ENCODE measurements at regions not wholly inside any gene's neighbourhood (a gene's known extent, or its start where the extent isn't known, plus 50 kb on each side); places are given as distances from the start of the nearest gene placed in this dataset.
A peak's percentile ranks its signal among the peaks of the same experiment; 100 is the strongest.

DNA sequence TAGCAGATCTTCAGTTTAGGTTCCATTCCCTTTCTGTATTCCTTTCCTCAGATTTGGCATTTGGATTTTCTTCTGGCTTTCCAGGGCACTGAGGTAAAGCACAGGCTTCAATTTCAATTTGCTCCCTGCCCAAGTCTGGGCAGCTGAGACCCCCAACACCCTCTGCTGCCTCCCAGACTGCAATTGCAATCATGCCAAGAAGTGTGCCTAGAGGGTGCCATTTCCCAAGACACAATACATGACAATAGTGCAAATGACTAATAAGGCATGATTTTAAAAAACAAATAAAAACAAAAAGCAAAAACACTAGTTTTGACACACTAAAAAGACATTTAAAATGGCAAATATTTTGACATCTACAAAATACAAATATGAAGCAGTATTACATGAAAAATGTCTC, 364.8 kb downstream of the EPM2A start:
- DNase-seq = no peak

DNA sequence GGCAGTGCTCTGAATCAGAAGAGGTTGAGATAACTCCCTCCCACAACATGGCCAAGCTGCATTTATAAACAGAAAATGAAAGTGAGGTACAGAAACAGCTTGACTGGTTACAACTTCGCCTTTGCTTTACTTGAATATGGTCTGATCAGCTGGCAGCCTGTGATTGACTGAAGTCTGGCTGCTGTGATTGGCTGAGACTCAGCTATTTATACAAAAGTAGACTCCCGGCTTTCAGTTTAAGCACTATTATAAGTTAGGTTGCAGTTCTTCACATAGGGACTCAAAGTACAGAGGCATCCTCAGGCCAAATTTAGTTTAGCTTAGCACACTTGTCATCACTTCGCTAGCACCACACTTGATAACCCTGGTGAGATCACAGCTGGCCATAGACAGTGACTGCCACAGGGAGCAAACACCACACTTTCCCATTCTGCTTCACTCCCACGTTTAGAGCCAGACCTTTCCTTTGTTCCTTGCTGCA, 362.6 kb downstream of the EPM2A start:
- no peak for DNase-seq

DNA sequence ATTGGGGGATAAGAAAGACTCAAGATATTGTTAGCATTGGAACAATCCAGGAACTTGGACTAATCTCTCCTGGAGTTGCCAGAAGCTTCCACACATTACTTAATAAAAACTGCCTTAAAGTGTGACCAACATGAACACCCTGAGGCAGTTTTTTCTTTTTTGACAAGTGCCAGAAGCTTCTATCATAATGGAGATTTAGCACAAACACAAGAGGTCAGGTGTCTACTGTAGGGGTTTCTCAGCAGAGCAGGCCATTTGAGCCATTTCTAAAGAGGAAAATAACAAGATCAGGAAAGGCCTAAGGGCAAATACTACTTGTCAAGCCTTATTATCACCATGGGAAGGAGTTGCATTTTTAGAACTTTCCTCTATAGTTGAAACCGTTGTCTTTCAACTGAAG, 361.5 kb downstream of the EPM2A start:
- DNase-seq = no peak

DNA sequence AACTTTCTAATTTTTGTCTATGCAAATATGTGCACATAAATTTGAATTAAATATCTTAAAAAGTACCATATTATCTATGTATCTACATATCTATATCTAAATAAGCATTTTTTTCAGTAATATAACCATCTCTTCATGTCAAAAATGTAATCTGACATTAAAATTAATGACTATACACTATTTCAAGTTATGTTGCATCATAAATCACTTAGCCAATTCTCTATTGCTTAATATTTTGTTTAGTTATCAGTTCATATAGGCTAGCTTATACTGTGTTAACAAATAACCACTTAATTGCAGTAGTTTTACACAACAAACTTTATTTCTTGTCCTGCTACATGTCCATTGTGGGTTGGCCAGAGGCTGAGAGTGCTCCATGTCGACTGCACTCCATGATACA, 360.8 kb downstream of the EPM2A start:
- no peak for DNase-seq

DNA sequence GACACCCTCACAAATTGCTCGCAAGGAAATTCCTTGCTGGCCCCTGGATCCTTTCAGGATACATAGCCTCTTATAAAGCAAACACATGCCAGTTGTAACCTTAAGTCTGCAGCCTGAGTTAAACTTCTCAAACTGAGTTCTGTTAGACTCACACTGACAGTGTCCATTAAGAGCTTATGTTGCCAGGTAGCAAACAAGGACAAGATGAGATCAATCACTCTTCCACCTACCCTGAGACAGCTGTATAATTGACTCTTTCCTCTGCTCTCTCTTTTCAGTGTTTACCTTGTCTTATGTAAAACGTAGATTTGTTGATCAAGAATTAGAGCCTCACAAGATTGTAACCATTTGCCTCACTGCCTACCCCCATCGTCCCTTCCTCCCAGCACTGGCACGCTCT, 359.8 kb downstream of the EPM2A start:
- no peak for DNase-seq

DNA sequence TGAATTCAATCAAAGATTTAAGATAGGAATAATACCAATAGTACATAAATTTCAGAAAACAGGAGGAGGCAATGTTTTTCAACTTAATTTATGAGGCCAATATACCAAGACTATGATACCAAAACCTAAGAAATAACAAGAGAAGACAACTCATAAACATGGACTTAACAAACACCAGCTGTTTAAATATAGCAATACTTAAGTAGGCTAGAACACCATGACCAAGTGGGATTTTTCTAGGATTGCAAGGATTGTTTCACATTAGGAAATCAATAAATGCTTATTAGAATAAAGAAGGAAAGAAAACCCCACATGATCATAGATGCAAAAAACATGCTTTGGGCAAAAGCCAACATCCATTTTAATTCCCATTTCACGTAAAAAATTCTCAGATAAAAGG, 355.1 kb downstream of the EPM2A start:
- DNase-seq = no peak

DNA sequence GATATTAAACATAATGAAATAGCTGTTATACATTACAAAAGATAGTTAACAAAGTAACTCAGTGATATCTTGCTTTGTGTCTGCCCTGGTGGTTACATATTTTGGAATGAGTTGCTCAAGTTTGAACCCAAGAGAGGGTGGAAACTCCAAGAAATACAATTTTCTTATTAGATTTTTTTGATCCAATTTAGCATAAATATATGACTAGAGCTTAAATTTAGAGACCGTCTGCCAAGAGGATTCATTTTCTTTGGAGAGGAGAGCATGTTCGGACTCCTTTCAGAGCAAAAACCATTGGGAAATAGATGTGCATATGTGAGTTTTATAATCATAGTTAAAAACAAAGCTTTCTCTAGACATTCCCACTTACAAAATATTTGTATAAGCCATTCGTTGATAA, 353.4 kb downstream of the EPM2A start:
- no peak for DNase-seq

DNA sequence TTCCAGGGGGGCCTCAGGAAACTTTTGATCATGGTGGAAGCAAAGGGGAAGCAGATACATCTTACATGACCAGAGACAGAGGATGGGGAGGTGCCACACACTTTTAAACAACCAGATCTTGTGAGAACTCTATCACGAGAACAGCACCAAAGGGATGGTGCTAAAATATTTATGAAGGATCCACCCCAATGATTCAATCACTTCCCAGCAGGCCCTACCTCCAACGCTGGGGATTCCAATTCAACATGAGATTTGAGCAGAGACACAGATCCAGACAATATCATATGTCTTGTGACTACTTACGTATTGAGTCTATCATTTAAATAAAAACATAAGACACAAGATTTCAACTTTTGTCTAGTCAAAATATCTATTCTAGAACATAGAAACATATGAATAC, 351.9 kb downstream of the EPM2A start:
- DNase-seq = no peak

DNA sequence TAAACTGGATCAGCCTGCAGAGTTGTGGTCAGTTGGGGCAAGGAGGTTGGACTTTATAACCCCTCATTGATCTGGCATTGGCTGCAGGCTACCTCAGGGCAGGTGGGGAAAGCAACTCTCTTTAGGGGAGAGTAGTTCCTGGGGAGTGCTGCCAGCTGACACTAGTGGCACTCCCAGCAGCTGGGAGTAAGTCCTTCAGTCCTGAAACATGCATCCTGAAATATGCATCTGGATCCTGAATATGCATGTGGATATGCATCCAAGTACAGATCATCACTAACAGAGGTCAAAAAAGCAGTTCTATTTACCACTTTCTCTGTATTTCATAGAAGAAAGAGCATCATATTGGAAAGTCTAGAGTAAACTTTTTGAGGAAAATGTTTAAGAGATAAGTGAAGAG, 350.8 kb downstream of the EPM2A start:
- no peak for DNase-seq

DNA sequence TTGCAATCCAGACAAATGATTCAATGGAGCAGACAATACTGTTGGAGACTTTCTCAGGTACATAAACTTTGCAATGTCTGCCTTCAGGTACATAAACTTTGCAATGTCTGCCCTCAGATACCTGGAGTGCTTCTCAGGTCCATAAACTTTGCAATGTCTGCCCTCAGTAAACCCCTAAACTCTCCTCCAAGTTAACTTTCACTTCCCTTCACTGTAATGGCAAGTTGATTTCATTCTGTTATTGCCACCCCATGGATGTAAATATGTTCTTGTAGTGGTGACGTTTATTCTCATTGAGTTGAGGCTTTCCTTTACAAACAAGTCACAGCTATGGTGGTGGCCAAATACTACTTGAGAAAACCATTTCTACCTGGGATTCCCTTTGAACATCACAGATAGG, 338.8 kb downstream of the EPM2A start:
- no peak for DNase-seq

DNA sequence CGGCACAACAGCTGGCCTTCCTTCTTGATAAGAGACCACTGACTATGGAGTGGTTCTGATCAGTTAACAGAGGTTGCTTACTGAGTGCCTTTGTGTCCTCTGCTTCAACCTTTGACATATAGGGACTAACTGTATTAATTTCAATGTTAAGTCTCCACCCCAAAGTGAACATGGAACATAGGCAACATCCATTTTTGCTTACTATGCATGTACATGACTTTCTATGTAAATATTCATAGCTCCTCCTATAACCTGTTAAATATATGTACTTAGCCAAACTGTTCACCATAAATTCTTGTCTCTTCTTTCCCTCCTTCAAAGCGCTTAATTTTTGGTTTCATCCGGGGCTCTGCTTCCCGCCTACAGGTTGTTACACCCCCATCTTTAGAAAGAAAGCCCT, 334.8 kb downstream of the EPM2A start:
- peak in 1 of 2 experiments; percentile 39 for DNase-seq

DNA sequence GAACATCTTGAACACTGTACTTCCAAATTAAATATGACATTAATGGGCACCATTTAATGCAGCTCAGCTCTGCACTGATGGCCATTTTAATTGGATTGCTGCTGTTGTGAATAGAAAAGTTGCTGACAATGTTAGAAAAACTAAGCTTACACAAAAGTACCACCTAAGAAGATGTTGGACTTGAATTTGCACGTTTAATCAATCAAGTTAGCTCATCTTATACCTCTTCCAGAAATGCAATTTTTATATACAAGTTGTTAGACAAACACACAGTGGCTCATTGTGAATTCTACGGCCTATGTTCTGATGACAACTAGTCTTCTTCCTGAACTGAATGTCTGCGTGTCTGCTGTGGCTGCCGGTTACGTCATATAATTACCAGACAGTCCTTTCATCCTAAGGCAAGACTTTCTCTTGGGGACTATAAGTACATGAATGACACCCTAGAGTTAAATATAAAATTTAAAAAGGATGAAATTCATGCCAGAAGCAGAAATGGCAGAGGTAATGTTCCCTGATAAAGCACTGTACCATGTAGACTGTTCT, 330.2 kb downstream of the EPM2A start:
- no peak for DNase-seq

DNA sequence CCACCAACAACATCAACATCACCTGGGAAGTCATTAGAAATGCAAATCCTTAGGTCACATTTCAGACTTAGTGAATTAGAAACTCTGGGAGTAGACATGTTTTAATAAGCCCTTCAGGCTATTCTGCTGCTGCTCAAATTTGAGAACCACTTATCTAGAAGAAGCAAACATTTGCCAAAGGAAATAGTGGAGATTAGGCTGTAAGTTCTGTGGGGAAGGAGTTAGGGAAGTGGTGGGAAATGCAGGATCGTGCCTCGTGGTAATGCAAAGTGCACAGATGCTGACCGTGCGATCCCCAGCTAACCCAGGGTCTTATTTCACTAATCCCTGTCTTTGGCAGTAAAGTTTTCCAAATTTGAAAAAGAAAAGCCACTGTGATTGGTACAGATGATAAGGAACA, 328.5 kb downstream of the EPM2A start:
- DNase-seq = peak; percentile 88 to 98

DNA sequence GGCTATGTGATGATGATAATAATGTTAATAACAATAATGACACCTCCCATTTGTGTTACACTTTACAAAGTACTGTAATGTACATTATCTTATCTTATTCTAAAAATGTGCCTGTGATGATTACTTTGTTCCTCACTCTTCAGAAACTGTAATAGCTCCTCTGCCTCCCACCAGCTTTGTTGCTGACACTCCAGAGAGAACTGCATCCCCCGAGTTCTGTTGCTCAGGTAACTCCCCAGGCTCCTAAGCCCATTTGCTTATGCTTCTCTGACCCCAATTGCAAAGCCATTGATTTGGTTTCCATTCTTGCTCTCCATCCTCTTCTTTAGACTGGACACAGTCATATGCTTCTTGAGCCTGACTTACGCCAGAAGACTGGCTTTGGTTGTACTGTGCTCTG, 319.7 kb downstream of the EPM2A start:
- DNase-seq = no peak

DNA sequence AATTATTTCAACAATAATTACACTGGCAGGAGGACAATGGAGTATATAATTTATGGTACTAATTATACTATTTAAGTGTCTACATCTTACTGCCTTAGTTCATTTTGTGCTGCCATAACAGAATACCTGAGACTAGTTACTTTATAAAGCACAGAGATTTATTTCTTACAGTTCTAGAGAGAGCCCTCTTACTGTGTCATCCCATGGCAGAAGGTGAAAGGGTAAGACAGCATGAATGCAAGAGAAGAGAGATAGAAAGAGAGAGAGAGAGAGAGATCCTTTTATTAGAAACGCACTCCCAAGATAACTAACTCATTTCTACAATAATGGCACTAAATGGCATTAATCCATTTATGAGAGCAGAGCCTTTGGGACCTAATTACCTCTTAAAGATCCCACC, 314.7 kb downstream of the EPM2A start:
- peak in 1 of 2 experiments; percentile 39 for DNase-seq

DNA sequence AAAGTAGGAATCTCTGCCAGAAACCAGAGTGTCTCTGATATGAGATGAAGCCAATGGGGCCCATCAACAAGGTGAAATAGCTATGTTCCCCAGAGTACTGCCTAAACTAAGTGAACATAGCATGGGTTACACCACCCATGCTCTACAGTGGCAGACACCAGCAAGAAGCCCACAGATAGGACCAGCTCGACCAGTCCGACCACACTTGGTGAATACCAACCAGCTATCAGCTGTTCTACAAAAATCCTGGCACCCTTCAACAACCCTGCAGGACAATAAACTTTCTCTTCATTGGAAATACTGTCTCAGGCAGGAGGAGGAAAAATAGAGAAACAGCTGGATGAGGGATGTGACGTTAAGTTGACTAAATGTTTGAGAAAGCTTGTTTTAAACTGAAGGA, 311.4 kb downstream of the EPM2A start:
- no peak for DNase-seq

DNA sequence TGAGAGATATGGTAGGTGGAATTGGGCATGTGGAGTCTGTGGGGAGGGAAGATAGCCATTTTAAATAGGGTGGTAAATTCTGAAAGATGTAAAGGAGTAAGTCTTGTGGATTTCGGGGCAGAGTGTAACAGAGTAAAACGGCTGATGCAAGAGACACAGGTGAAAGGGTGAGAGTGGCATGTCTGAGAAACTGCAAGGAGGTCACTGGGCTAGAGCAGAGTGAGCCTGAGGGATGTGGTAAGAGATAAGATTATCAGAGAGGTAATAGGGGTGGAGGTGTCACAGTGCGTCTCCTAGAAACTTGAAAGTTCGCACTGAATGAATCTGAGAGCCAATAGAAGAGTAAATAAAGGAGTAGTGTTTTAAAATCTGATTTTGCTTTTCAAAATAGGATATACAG, 308.1 kb downstream of the EPM2A start:
- DNase-seq = no peak

DNA sequence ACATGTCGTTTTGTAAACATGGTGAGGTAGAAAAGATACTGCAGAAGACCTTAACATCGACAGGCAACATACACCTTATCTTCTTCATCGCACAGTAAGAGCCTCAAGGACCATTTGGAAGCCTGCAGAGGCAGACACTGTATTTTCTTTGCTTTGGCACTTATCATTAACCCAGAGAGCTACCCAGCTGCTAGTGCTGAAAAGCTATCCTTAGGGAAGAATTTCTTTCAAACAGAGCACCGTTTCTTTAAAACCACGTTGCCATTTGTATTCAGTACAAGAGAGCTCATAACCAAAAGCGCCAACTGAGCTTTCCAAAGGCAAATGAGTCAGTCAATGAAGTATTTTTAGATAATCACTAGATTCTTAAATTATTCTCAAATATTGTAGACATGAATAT, 306.6 kb downstream of the EPM2A start:
- DNase-seq = peak; percentile 78 to 92

DNA sequence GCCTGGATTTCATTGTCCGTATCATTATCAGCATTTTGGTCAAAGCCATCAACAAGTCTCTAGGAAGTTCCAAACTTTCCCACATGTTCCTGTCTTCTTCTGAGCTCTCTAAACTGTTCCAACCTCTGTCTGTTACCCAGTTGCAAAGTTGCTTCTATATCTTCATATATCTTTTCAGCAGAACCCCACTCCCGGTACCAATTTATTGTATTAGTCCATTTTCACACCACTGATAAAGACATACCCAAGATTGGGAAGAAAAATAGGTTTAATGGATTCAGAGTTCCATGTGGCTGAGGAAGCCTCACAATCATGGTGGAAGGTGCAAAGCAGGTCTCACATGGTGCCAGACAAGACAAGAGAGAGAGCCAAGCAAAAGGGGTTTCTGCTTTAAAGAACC, 293.2 kb downstream of the EPM2A start:
- DNase-seq = no peak

DNA sequence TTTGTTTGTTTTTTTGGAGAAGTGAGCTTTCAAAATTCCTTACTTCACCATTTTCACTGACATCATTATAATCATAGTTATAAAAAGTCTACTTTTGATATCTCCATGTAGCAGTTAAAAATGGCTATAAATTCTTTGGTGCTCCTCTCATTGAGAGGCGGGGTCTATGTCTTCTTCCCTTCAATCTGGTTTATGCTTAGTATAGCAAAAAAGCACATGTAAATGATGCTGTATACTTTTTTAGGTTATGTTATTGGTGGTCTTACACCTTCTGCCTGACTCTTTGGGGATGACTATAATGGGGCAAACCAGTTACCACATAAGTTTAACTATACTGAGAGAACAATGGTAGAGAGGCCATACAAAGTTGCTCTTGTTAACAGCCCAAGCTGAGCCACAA, 289.6 kb downstream of the EPM2A start:
- DNase-seq = no peak

DNA sequence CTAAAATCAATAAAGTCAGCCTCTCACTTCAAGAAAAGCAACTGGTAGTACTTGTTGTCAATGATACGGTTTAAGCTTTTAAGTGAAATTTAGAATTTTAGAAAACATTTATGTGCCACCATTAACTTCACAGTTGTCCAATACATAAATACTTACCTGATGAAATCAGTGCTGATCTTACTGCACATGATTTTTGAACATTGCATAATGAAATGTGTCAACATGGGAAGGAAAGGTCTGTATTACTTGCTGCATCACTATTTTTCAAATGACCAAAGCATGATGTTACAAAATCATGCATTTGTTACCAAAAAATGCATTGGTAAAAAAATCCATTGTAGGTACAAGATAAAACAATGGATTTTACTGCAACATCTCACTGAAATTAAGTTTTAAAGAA, 284.3 kb downstream of the EPM2A start:
- DNase-seq = no peak

DNA sequence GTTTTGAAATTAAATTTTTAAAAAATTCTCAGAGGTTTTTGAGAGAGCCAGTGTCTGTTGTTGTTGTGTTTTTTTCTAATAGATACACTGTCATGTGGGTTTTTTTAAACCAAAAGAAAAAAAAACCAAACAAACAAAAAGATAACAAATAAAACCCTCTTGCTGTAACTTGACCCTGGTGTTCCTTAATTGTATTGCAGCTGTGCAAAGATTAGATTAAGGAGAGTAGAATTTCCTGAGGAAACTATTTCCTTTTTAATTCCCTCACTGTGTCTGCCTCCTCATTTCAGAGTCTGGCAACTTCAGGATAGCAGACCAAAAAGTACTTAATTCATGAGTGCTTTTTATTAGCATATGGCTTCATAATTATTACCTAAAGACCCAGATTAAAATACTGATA, 281.9 kb downstream of the EPM2A start:
- peak; percentile 12 to 74 for DNase-seq

DNA sequence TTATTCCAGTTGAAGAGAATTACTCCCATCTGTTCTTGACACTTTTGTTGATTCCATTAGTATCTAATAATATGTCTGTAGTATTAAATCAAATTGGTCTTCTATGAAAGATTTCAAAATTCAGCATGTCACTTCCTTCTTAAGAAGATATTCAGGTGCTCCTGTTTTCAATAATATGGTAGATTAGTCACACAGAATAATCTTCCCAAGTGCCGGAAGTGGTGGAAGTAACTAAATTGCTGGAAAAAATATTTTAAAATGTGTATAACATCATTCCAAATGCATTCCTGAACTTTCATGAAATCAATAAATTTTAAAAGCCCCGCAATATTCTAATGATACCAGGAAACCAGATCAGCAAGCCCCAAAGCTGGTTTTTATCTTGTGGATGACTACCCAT, 281.3 kb downstream of the EPM2A start:
- DNase-seq = no peak

DNA sequence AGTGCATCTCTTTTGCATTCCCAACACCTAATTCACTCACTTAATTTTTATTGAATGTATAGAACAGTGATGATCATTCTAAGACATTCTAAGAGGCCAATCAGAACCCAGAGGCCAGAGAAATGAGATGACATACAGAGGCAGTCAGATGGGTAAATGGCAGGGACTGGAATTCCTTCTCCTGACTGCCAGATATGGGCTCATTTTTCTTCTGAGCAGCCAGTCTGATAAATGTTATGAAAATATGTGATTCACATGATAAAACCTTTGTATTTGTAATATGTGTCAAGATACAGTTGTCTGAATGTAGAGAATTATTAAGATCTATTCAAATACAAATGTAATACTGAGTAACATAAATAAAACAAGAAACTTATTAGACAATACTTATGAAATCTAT, 277.8 kb downstream of the EPM2A start:
- no peak for DNase-seq

DNA sequence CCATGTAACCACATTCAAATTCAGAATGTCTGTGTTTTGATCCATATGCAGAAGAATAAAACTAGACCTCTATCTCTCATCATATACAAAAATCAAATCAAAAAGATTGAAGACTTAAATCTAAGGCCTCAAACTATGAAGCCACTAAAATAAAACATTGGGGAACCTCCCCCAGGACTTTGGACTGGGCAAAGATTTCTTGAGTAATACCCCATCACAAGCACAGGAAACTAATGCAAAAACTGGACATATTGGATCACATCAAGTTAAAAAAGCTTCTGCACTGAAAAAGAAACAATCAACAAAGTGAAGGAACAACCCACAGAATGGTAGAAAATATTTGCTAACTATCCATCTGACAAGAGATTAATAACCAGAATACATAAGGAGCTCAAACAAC, 266.8 kb downstream of the EPM2A start:
- no peak for DNase-seq

DNA sequence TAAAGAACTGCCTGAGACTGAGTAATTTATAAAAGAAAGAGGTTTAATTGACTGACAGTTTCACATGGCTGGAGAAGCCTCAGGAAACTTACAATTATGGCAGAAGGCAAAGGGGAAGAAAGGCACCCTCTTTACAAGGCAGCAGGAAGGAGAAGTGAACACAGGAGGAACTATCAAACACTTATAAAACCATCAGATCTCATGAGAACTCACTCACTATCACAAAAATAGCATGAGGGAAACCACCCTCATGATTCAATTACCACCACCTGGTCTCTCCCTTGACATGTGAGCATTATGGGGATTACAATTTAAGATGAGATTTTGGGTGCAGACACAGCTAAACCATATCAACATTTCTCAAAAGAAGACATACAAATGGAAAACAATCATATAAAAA, 266.3 kb downstream of the EPM2A start:
- peak in 1 of 2 experiments; percentile 42 for DNase-seq
